Stimulated activated naive CD4-positive, alpha-beta T cell treated with Interleukin-2 at 50 U/mL for 16 hours (primary cell): ENCODE measurements at regions not wholly inside any gene's neighbourhood (a gene's known extent, or its start where the extent isn't known, plus 50 kb on each side); places are given as distances from the start of the nearest gene placed in this dataset.

Experiments
- DNase-seq: peaks from one replicate; lab custom pipeline; 2025; lab: John Stamatoyannopoulos, UW

GRCh38 chr4:20641976-20642375, 58.3 kb upstream of the PACRGL start:
- DNase-seq = no peak

- no peak for DNase-seq
Observed at GRCh38 chr4:20643631-20644030, 56.6 kb upstream of the PACRGL start.

GRCh38 chr4:20645236-20645635, 55.0 kb upstream of the PACRGL start:
- DNase-seq = no peak

GRCh38 chr4:20646287-20646686, 54.0 kb upstream of the PACRGL start:
- no peak for DNase-seq
